ACHN (cell line): ENCODE measurements at regions not wholly inside any gene's neighbourhood (a gene's known extent, or its start where the extent isn't known, plus 50 kb on each side); places are given as distances from the start of the nearest gene placed in this dataset.

Experiments
- DNase-seq: peaks from one replicate; pipeline ENCODE4 v3.0.0-alpha.2; 2015
- in situ Hi-C: cut with HindIII; loops from 2 replicates; pipeline ENCODE4 v1.10.0; 2017; ENCODE audit warnings: low sequenced_read_pairs, low pct_ligation_motif_present, low pct_unique_long_range_greater_than_20kb

GRCh38 chr12:124386661-124387527, 92.0 kb downstream of the RFLNA start:
- DNase-seq: peak; percentile 32
- in situ Hi-C loops: no loop called here

GRCh38 chr12:124386059-124386458, 91.2 kb downstream of the RFLNA start:
- in situ Hi-C loops: no loop called here
- DNase-seq: peak; percentile 68

GRCh38 chr12:124385219-124385969, 90.5 kb downstream of the RFLNA start:
- peak; percentile 92 for DNase-seq
- in situ Hi-C loops: no loop called here

GRCh38 chr12:124384299-124384894, 89.5 kb downstream of the RFLNA start:
- no peak for DNase-seq
- in situ Hi-C loops: no loop called here

GRCh38 chr12:124383028-124383427, 88.1 kb downstream of the RFLNA start:
- in situ Hi-C loops: no loop called here
- no peak for DNase-seq

GRCh38 chr12:124381456-124382296, 86.8 kb downstream of the RFLNA start:
- DNase-seq: no peak
- in situ Hi-C loops: no loop called here

GRCh38 chr12:124380796-124381455, 86.0 kb downstream of the RFLNA start:
- in situ Hi-C loops: no loop called here
- DNase-seq: no peak

GRCh38 chr12:124379938-124380754, 85.3 kb downstream of the RFLNA start:
- in situ Hi-C loops: no loop called here

GRCh38 chr12:124379379-124379937, 84.6 kb downstream of the RFLNA start:
- in situ Hi-C loops: no loop called here
- DNase-seq: no peak

More at GRCh38 chr12:124379938-124380754, 85.3 kb downstream of the RFLNA start:
- no peak for DNase-seq

GRCh38 chr12:124378926-124379325, 84.0 kb downstream of the RFLNA start:
- in situ Hi-C loops: no loop called here
- no peak for DNase-seq

- in situ Hi-C loops: no loop called here
These were observed 83.2 kb downstream of the RFLNA start for GRCh38 chr12:124377981-124378509.

GRCh38 chr12:124376435-124376834, 81.5 kb downstream of the RFLNA start:
- no peak for DNase-seq
- in situ Hi-C loops: no loop called here

More at GRCh38 chr12:124377981-124378509, 83.2 kb downstream of the RFLNA start:
- DNase-seq: no peak

GRCh38 chr12:124375789-124376175, 80.9 kb downstream of the RFLNA start:
- in situ Hi-C loops: no loop called here
- no peak for DNase-seq

- no peak for DNase-seq
- in situ Hi-C loops: no loop called here
These were observed 80.4 kb downstream of the RFLNA start for GRCh38 chr12:124375141-124375788.

- in situ Hi-C loops: no loop called here
- DNase-seq: no peak
These were observed 79.7 kb downstream of the RFLNA start for GRCh38 chr12:124374567-124374966.

- no peak for DNase-seq
- in situ Hi-C loops: no loop called here
These were observed 79.3 kb downstream of the RFLNA start for GRCh38 chr12:124374147-124374546.
